IMR-90 (cell line): ENCODE measurements at regions not wholly inside any gene's neighbourhood (a gene's known extent, or its start where the extent isn't known, plus 50 kb on each side); places are given as distances from the start of the nearest gene placed in this dataset.

ENCODE experiments used
- ATAC-seq: fragments of 200-7000 bp; cut with Tn5 transposase; 2 replicates; pipeline ENCODE4 v1.9.1; 2020; ENCODE audit warnings: low read depth, mild to moderate bottlenecking, moderate library complexity
- BruUV-seq: library from RNA; stranded (reverse); fragments of 400-500 nt; replicated peaks from 2 replicates; lab custom pipeline; 2021; lab: Mats Ljungman, UMichigan
- CTCF ChIA-PET: fragments of 300-600 bp; formaldehyde crosslinking; extraction: SDS; loops from one replicate; lab custom pipeline; 2021; ENCODE audit warnings: antibody characterized with exemption; lab: Yijun Ruan, JAX
- POLR2A ChIA-PET: fragments of 300-600 bp; sonication (Branson Sonifier 250); formaldehyde crosslinking; loops from one replicate; lab custom pipeline; 2022; ENCODE audit warnings: antibody characterized with exemption; ENCODE audit not compliant: unreplicated experiment; lab: Charles Lee
- DNase-seq: peaks from one replicate; pipeline ENCODE4 v3.0.0; 2013
- H2AFZ ChIP-seq: replicated peaks from 2 replicates; pipeline ENCODE3; 2013; ENCODE audit warnings: low read length, mild to moderate bottlenecking; ENCODE audit not compliant: poor library complexity
- H2AK5ac ChIP-seq: 2 replicates; pipeline ENCODE4 v1.6.1; 2013; ENCODE audit warnings: low read depth, low read length, inconsistent platforms
- H2AK9ac ChIP-seq: replicated peaks from 2 replicates; pipeline ENCODE3; 2013; ENCODE audit warnings: mild to moderate bottlenecking, low read depth, low read length, moderate library complexity; ENCODE audit not compliant: poor library complexity
- H2BK120ac ChIP-seq: 2 replicates; pipeline ENCODE4 v1.6.1; 2013; ENCODE audit warnings: low read depth, low read length, inconsistent platforms
- H2BK15ac ChIP-seq: 3 replicates; pipeline ENCODE4 v1.6.1; 2013; ENCODE audit warnings: low read depth, low read length, inconsistent platforms
- H2BK20ac ChIP-seq: 2 replicates; pipeline ENCODE4 v1.6.1; 2013; ENCODE audit warnings: low read depth, mild to moderate bottlenecking, inconsistent platforms, low read length, moderate library complexity
- H2BK5ac ChIP-seq: 2 replicates; pipeline ENCODE4 v1.6.1; 2013; ENCODE audit warnings: mild to moderate bottlenecking, low read depth, low read length, inconsistent platforms; ENCODE audit not compliant: poor library complexity, severe bottlenecking
- H3K14ac ChIP-seq: replicated peaks from 2 replicates; pipeline ENCODE4 v1.6.1; 2013; ENCODE audit warnings: low read depth, low read length, inconsistent platforms
- H3K18ac ChIP-seq: 2 replicates; pipeline ENCODE4 v1.6.1; 2013; ENCODE audit warnings: low read depth, low read length, control low read depth
- H3K23ac ChIP-seq: 2 replicates; pipeline ENCODE4 v1.6.1; 2013; ENCODE audit warnings: low read depth, low read length, inconsistent platforms
- H3K27ac ChIP-seq: 2 replicates; pipeline ENCODE4 v1.5.1; 2013; ENCODE audit warnings: mild to moderate bottlenecking, control low read depth, low read length; ENCODE audit not compliant: insufficient read depth
- H3K27me3 ChIP-seq: 2 replicates; pipeline ENCODE4 v1.6.1; 2013; ENCODE audit warnings: low read length; ENCODE audit not compliant: control insufficient read depth, insufficient read depth
- H3K36me3 ChIP-seq: 2 replicates; pipeline ENCODE4 v1.6.1; 2013; ENCODE audit warnings: low read length, mixed read lengths; ENCODE audit not compliant: control insufficient read depth, insufficient read depth
- H3K4ac ChIP-seq: 2 replicates; pipeline ENCODE4 v1.6.1; 2013; ENCODE audit warnings: low read depth, low read length, inconsistent platforms
- H3K4me1 ChIP-seq: 2 replicates; pipeline ENCODE4 v1.6.1; 2013; ENCODE audit warnings: low read length, mixed read lengths; ENCODE audit not compliant: control insufficient read depth, insufficient read depth
- H3K4me2 ChIP-seq: 2 replicates; pipeline ENCODE4 v1.6.1; 2013; ENCODE audit warnings: low read depth, mild to moderate bottlenecking, control low read depth, low read length, moderate library complexity
- H3K4me3 ChIP-seq: 2 replicates; pipeline ENCODE4 v1.5.1; 2013; ENCODE audit warnings: low read depth, mild to moderate bottlenecking, control low read depth, low read length, moderate library complexity; ENCODE audit not compliant: insufficient read depth
- H3K56ac ChIP-seq: 2 replicates; pipeline ENCODE4 v1.6.1; 2013; ENCODE audit warnings: low read length, inconsistent platforms; ENCODE audit not compliant: insufficient read depth; ENCODE audit errors: extremely low read depth
- H3K79me1 ChIP-seq, 2 experiments: 2 replicates each; pipeline ENCODE4 v1.6.1; 2013; ENCODE audit warnings: low read length in 2 of 2, inconsistent platforms in 1 of 2, low read depth in 1 of 2
- H3K9ac ChIP-seq: 2 replicates; pipeline ENCODE4 v1.6.1; 2013; ENCODE audit warnings: low read depth, low read length, control low read depth
- H3K9me1 ChIP-seq: 2 replicates; pipeline ENCODE4 v1.6.1; 2013; ENCODE audit warnings: low read length, inconsistent platforms; ENCODE audit not compliant: insufficient read depth
- H3K9me3 ChIP-seq: 2 replicates; pipeline ENCODE4 v1.6.1; 2013; ENCODE audit warnings: low read length; ENCODE audit not compliant: control insufficient read depth, insufficient read depth
- H4K20me1 ChIP-seq: 2 replicates; pipeline ENCODE4 v1.6.1; 2013; ENCODE audit warnings: low read length, inconsistent platforms; ENCODE audit not compliant: insufficient read depth
- H4K5ac ChIP-seq: 2 replicates; pipeline ENCODE4 v1.6.1; 2013; ENCODE audit warnings: mild to moderate bottlenecking, low read depth, low read length, control low read depth
- H4K8ac ChIP-seq, 2 experiments: 2 replicates each; pipeline ENCODE4 v1.6.1; 2013; ENCODE audit warnings: low read depth in 2 of 2, low read length in 2 of 2, control low read depth in 1 of 2, inconsistent platforms in 1 of 2
- H4K91ac ChIP-seq: 2 replicates; pipeline ENCODE4 v1.6.1; 2013; ENCODE audit warnings: low read depth, low read length, inconsistent platforms; ENCODE audit not compliant: insufficient read depth
- ELK1 ChIP-seq: fragments of 150-350 bp; IDR thresholded peaks from 2 replicates; pipeline ENCODE4 v1.6.1; 2016; ENCODE audit warnings: low read depth, mild to moderate bottlenecking, low read length, moderate library complexity, borderline replicate concordance
- MAFK ChIP-seq: IDR thresholded peaks from 2 replicates; pipeline ENCODE4 v1.6.1; 2012; ENCODE audit warnings: low read depth, low read length, improper control_type of control experiment
- WGBS, 2 experiments: methylation state at CpG; one replicate each; pipeline versions ENCODE4 v1.1.5 to v1.1.7; 2013; ENCODE audit warnings: missing lambda C conversion rate in 2 of 2; ENCODE audit not compliant: insufficient read length in 1 of 2; ENCODE audit errors: extremely low coverage in 2 of 2; 5-methylcytosine and 5-hydroxymethylcytosine counted together
- dilution Hi-C: fragments of 300-500 bp; cut with HindIII; formaldehyde crosslinking; loops from one replicate; pipeline ENCODE4 v1.14.3; 2018; ENCODE audit warnings: low sequenced_read_pairs; ENCODE audit not compliant: unreplicated experiment
- in situ Hi-C: fragments of 300-500 bp; cut with MboI; formaldehyde crosslinking; loops from 3 replicates; pipeline ENCODE4 v1.14.3; 2019; ENCODE audit warnings: low sequenced_read_pairs, inconsistent platforms, mixed read lengths
- intact Hi-C: fragments of 100-400 bp; cut with micrococcal nuclease; formaldehyde crosslinking; loops from 2 replicates; pipeline ENCODE4 v1.10.0; 2022

GRCh38 chr1:81699234-81699633 lies 101.5 kb upstream of the ADGRL2 start:
- CTCF ChIA-PET, result interaction anchor here (1.0 kb wide), 1 partner anchor 9 kb away, joined by 3 read pairs; no protein-coding TSS in a partner anchor
- intact Hi-C loops (no loop called here), in situ Hi-C loops (no loop called here), dilution Hi-C loops (no loop called here)
- Histone ChIP-seq H3K36me3 (no peaks in the 10 kb centered on the region), H3K27me3 (no peaks in the 10 kb centered on the region), H2AK5ac (no peak overlapping the region), H4K91ac (no peak overlapping the region), H4K8ac (no peak overlapping the region), H2AFZ (peak overlapping the region; percentile 16), H3K18ac (no peak overlapping the region), H2BK5ac (no peak overlapping the region), H2BK15ac (no peak overlapping the region), H3K4ac (no peak overlapping the region), H3K23ac (no peak overlapping the region), H3K79me1 (no peaks in the 10 kb centered on the region), H4K5ac (no peak overlapping the region), H3K9me1 (peaks cover 2% of the 10 kb centered on the region; the same call in 1 of the 2 replicates), H3K9me3 (no peaks in the 10 kb centered on the region), H3K56ac (no peak overlapping the region), H3K27ac (no peak overlapping the region), H3K4me1 (peaks cover 10% of the 10 kb centered on the region), H2BK120ac (no peak overlapping the region), H3K4me2 (no peak overlapping the region), H3K9ac (no peak overlapping the region), H3K14ac (0 out of 2 replicates have a peak overlapping the region, but pooled peaks have one; percentile 5), H3K4me3 (no peak overlapping the region), H4K20me1 (no peaks in the 10 kb centered on the region), H2BK20ac (peak overlapping the region; percentile 8; the same call in 1 of the 2 replicates), H2AK9ac (peak overlapping the region; percentile 11)
- TF ChIP-seq ELK1 (no peak), MAFK (peak; percentile 40; the same call in 1 of the 2 replicates)
- ATAC-seq (no peak), DNase-seq (peak; percentile 80)
- BruUV-seq, result no TSS peak
- WGBS, 2 experiments, result no CpG with 5 or more reads among the region's 4 CpGs
- POLR2A ChIA-PET, result no interaction called here
